ELR (cell line): ENCODE measurements at regions not wholly inside any gene's neighbourhood (a gene's known extent, or its start where the extent isn't known, plus 50 kb on each side); places are given as distances from the start of the nearest gene placed in this dataset.
"Not testable (repeated sequence)": the region's sequence is repeated elsewhere in the genome, so short reads cannot be mapped to it uniquely, and the experiment has no call there.

Experiments
- DNase-seq: peaks from one replicate; pipeline ENCODE4 v3.0.0-alpha.2; 2015; ENCODE audit warnings: low read depth

DNA sequence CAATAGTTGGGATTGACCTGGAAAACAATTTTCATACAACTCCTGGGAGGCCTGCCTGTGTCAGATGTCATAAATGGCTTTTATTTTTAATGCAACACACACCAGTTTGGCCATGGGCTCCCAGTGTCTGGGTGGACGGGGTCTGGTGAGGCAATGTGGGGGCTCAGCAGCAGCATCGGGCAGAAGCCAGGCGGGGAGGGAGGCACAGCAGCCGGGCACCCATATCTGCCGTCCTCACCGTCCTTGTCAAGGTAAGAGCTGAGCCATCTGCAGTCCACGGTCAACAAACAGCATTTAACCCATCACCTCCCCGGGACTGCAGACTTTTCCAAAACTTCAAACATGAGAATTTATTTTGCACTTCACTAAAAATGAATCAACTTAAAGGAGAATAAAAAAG lies 154.0 kb upstream of the ZNF469 start:
- not testable (repeated sequence) for DNase-seq

DNA sequence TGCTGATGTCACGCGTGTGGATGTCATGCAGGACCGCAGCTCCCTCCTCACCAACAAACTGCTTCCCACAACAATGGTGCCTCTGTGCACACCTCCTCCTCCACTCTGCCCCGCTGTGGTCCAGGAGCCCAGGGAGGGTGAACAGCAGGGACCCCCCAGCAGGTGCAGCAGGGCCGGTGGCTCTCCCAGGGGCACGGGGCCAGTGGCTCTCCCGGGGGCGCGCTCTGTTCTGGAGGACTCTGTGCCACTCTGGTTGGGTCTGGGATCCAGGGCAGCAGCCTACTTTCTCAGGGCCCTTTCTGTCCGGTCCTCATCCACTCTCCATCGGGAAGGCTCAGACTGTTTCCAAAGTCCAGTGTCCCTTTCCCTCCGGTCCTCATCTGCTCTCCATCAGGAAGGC lies 153.0 kb upstream of the ZNF469 start:
- DNase-seq = not testable (repeated sequence)

DNA sequence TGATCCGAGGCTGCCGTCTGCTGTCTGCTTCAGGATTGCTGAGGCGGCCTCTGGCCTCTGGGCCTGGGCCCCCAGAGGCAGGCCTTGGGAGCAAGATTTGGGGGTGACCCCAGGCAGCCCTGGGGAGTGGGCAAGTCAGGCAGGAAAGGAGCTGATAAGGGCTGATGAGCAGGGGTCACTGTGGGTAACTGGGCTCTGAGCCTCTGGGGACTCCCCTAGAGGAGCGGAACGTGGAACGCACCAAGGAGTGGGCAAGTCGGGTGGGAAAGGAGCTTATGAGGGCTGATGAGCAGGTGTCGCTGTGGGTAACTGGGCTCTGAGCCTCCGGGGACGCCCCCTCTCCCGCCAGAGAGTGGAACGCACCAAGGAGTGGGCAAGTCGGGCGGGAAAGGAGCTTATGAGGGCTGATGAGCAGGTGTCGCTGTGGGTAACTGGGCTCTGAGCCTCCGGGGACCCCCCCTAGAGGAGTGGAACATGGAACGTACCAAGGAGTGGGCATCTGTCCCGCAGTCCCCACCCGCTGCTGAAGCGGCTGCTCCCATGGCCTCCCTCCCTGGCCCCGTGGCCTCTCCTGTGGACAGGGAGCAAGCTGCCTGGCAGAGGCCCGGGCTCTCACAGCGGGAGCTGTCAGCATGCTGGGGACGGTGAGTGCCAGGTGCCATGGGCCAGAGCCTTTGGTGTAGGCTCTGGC lies 152.3 kb upstream of the ZNF469 start:
- DNase-seq = not testable (repeated sequence)

DNA sequence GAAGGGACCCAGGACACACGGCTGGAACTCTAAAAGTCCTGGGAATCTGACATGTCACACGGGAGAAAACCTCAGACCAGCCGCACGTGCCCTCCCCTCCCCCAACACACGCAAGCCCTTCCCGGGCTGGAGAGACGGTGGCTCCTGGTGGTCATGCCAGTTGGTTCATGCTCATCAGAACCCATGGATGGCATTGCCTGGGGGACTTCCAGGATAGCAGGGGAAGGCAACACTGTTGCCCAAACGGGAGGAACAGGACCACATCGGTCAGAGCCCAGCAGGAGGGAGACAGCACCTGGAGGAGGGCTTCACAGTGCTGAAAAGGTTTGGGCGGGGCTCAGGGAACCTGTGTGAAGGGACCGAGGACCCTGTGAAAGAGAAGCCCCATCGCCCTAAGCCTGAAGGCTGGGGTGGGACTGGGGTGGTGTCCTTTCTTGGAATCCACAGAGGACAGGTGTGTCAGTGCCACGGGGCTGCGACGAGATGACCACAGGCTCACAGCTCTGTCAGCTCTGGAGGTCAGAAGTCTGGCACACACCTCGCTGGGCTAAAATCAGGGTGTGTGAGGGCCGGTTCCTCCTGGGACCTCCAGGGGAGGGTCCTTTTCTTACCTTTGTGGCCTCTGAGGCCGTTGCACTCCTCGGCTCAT lies 151.7 kb upstream of the ZNF469 start:
- not testable (repeated sequence) for DNase-seq

DNA sequence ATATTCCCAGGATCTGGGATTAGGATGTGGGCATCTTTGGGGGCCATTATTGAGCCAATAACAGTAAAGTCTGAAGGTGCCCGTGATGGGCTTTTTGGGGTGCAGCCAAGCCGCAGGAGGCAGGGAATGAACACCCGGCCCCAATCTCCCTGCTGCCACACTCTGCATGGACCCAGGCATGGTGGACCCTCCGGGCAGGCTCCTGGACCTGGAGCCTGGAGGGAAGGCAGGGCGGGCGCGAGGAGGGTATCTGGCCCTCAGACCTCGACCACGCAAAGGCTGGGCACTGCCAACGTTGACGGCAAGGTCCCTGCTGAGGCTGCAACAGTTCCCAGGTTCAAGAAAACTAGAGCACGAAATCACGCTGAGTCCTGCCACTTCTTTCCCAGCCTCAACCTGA lies 150.9 kb upstream of the ZNF469 start:
- DNase-seq = not testable (repeated sequence)

DNA sequence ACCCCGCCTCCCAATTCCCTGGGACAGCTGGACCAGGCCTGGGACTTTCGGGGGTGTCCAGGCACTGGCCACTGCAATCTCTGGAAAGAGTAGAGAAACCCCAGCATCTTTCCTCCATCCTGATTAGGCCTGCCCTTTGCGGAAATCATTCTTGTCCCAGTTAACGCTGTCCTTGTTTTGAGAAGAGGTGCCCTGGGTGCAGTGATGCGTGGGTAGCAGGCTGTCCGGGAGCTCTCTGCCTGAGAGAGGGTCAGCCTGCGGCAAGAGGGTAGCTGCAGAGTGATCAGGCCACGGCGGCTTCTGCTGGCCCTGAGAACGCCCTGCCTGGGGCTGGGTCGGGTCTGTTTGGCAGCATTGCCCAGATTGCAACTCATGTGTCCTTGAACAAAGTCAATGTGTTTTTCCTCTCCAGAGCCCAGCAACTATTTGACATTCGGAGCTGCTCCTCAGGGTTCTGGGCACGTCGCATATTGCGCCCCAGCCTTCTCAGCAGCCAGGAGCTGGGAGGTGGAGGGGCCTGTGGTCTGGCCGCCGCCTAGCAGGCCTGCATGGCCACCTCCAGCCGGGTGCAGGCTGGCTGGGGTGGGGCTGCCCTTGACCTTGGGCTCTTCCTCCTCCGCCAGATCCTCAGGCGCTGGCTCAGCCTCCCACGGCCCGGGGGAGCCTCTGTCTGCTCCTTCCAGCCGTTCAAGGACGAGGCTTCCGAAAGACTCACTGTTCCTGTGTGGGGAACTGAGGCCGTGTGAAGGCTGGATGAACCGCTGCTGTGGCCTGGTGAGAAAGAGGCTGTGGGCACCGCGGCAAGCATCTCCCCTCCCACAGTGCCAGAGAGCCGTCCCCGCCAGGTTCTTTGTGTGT lies 150.1 kb upstream of the ZNF469 start:
- not testable (repeated sequence) for DNase-seq

DNA sequence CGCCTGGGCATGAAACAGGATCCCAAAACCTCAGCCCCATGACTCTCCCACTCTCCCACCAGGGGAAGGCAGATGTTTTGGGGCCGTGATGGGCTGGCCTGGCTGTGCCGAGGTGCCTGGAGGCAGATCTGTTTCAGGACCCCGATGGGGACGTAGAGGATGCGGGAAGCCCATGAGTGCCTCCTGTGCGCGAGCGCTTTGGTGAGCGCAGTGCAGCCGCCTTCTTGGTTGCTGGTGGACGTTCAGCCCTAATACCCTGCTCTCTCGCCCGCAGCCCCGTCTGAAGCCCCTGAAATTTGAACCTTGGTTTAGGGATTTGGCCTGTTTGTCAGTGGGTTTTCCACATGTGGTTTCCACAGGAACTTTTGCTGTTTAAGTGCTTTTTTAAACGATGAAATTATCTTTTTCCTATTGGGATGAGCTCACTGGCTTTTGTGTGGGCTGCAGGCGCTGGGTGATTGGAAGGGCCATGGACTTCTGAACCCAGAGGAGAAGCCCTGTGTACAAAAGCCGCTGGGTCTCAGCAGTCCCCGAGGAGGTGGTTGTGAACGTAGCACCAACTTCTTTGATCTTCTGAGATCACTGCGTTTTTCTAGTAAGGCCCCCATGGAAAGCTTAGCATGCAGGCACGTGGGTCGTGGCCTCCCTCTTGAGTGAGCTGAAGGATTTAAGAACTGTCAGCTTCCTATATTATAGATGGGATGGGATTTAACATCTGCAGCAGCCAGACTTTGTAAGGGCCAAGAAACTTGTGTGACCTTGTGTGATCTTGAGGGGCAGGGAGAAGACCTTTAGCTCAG lies 148.9 kb upstream of the ZNF469 start:
- DNase-seq = not testable (repeated sequence)

DNA sequence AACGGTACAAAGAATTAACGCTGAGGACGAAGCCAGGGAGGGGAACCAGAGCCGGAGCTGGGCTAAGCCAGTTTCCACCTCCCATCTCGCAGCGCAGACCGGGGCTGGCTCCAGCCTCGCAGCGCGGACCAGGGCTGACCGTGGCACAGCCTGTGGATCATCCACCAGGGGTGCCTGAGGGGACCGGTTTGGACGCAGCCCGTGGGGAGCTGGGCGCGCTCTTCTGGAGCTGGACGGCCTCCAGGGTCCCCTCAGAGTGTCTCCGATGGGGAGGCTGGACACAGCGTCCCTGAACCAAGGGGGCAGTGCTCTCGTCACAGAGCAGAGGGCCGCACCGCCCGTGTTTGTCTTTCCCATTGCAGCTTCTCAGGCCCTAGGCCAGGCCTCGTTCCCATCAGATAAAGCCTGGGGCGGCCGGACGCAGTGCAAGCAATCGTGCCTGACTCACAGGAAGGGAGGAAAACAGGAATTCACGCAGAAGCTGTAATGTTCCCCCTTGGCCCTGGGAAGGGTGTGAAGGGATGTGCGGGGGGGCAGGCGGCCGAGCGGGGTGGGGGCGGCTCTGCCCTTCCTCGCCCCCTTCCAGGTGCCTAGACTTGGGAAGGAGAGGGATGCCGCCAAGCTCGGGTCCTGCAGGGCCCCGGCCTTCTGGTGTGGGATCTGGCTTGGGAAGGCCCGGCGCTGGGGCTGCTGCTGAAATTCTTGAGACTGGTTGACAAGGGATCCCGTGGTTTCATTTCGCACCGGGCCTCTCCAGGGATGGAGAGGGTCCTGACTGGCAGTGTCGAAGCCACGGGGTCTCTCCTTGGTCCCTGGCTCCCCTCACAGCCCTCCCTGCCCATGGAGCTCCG lies 148.1 kb upstream of the ZNF469 start:
- peak; percentile 38 for DNase-seq

DNA sequence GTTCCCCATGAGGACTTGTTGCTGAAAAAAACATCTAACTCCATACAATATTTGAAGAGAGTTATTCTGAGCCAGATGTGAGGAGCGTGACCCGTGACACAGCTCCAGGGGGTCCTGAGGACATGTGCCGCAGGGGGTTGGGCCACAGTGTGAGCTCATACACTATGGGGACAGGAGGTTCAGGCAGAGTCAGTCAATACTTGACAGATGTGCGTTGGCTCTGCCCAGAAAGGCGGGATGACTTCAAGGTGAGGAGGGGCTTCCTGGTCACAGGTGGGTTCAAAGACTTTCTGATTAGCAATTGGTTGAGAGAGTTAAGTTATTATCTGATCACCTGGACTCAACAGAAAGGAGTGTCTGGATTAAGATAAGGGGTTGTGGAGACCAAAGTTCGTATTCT lies 147.1 kb upstream of the ZNF469 start:
- DNase-seq = not testable (repeated sequence)

DNA sequence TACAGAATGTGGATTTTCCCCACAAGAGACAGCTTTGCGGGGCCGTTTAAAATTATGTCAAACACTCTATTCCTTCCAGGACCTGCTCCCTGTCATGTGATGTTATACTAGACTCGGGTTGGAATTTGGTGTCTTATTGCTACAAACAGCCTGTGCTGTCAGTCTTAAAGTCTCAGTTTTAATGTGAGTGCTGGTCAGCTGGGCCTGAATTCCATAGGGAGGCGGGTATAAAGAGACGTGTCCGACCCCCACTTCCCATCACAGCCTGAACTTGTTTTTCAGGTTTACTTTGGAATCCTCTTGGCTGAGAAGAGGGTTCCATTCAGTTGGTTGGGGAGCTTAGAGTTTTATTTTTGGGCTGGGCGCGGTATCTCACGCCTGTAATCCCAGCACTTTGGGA lies 146.5 kb upstream of the ZNF469 start:
- not testable (repeated sequence) for DNase-seq

DNA sequence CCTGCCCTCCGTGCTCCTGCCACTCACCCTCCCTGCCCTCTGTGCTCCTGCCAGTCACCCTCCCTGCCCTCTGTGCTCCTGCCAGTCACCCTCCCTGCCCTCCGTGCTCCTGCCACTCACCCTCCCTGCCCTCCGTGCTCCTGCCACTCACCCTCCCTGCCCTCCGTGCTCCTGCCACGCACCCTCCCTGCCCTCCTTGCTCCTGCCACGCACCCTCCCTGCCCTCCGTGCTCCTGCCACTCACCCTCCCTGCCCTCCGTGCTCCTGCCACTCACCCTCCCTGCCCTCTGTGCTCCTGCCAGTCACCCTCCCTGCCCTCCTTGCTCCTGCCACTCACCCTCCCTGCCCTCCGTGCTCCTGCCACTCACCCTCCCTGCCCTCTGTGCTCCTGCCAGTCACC lies 145.4 kb upstream of the ZNF469 start:
- not testable (repeated sequence) for DNase-seq

DNA sequence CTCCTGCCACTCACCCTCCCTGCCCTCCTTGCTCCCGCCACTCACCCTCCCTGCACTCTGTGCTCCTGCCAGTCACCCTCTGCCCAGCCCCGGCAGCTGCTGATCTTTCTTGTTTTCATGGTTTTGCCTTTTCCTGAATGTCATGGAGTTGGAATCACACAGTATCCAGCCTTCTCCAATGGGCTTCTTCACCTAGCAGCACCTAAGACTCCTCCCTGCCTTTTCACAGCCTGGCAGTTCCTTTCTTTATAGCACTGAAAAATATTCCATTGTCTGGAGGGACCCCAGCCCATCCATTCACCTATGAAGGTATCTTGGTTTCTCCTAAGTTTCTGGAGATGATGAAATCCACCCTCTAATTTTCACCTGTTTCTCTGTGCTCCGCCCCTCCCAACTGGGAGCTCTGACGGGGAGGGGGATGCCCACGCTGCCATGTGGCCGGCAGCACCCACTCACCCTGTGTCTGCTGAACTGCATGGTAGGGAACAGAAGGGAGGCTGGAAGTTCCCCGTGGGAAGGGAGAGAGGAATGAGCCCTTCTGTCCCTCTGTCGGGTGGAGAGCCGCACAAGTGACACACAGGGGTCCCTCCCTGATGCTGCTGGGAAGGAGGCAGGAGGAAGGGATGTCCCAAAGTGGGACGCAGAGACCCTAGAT lies 144.9 kb upstream of the ZNF469 start:
- not testable (repeated sequence) for DNase-seq

DNA sequence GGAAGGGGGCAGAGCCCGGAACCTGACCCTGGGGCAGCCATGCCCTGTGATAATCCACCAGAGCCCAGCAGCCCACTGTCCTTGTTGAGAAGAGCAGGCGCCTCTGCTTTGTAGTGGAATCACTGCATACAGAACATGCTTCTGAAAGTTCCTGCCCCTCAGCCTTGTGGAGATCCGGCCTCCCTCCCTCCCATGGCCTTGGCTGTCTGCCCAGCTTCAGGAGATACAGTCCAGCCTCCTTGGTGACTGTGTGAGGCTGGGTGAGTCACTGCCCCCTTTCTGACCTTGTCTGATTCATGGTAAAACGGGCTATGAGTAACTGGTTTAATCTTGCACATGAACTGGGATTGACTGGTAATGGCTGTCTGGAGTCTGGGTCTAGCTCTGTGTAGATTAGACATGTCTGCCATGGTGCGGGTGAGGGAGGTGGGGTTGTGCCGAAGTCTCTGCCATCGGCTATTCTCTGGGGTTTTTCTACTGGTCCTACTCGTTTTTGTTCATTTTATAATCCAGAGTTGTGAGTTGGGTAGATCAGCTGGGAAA lies 144.0 kb upstream of the ZNF469 start:
- peak; percentile 98 for DNase-seq

DNA sequence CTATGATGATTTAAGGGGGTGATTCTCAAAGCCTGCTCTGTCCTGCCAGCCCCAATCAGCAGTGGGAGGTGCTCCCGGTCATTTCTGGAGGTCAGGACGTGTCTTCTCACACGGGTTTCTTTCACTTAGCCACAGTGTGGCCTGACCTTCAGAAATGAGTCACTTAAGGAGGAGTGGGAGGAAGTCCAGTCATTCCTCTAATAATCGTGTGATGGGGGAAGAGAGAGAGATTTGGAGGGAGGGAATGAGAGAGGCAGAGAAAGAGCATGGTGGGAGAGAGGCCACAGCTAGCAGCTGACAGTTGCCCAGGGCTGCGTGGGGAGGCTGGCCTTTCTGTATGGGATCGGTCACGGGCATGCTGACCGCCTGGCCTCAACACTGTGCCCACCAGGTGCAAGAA lies 142.6 kb upstream of the ZNF469 start:
- peak; percentile 98 for DNase-seq

DNA sequence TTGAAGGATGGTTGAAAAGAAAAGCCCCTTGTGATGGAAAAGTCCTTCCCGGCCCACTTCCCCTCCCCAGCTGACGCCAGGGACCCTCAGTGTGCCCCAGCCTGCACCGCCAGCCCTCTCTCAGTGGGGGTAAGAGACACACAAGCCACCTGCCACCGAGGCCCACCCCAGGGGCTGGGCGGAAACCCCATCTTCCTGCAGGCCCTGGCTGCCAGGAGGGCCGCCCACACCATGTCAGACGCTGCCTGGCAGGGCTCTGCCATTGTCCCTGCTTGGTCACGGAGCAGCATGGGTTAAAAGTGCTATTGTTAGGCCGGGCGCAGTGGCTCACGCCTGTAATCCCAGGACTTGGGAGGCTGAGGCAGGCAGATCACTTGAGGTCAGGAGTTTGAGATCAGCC lies 142.0 kb upstream of the ZNF469 start:
- not testable (repeated sequence) for DNase-seq

DNA sequence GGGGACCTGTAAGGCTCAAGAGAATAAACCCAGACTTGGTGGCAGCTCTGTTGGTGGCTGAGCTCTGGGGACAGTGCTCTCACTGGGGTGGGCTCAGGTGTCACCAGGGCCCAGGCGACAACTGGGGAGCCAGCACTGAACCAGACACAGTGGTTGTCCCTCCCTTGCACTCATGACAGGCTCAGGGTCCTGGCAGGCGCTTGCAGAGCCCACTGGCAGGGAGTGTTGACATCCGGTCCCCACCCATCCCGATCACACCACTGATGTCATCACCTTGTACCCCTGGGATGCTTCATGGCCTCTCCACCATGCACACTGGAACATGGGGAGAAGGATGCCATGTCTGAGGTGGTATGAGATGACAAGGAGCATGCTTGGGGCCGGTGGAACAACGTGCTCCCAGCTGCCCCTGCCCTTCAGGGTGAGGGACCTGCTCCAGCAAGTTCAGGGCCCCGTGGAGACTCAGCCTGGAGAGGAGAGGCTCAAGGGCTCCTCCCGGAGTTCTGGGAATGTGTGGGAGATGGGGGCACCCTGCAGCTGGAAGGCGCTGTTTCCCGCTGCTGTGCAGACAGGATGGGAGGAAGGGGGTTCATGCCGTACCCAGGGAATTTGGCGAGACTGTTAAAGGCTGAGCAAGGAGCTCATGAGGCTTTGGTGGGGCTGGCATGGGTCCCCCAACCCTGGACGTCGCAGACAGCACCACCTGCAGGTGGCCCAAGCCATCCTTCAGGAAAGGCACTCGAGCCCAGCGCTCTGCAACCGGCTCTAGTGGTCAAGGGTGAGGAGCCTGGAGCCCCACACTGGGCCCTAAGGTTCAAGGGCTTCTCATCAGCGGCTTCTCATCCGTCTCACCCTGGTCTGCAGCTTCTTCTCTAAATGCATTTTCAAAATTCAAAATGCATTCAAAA lies 141.1 kb upstream of the ZNF469 start:
- peak; percentile 32 for DNase-seq

DNA sequence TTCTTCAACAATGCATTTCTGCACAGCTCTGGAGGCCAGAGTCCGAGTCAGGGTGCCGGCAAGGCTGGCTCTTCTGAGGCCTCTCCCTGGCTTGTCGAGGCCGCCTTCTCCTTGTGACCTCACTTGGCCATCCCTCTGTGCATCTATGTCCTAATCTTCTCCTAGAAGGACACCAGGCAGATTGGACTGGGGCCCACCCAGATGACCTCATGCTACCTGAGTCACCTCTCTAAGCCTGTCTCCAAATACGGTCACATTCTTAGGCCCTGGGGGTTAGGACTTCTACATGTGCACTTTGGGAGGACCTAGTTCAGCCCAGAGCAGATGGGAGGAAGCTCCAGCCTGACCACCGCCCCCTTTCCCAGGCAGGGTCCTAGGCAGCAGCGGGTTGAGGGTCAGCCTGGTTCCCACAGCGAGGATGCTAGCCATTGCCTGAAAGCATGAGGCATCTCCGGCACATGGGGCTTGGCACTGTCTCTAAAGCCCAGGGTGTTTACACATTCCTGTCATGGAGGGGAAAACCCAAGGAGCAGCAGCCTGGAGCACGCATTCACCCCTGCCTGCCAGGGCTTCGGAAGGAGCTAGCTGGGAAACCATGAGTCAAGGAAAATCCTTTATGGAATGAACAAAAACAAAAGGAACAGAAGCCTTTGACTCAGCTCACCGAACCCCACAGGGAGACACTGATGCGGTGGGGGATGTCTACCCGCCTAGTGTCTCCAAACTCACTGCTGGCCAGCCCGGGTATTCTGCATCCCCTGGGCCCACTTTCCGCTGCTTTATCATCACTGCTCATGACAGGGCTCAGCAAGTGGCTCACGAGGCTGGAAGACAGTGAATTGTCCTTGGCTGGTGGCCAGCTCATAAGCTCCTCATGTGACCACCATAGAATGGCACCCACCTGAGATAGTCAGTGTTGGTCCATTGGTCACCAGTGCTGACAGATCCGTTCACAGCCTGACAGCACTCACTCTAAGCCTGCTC lies 140.2 kb upstream of the ZNF469 start:
- DNase-seq = peak; percentile 98

DNA sequence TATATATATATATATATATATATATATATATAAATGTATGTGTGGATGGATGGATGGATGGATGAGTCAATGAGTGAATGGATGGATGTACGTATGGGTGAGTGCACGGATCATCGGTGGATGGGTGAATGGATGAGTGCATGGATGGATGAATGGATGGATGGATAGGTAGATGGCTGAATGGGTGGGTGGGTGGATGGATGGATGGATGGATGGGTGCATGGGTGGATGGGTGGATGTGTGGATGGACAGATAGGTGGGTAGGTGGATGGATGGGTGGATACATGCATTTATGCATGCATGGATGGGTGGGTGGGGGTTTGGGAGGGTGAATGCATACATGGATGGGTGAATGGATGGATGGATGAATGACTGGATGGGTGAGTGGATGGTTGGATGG lies 138.8 kb upstream of the ZNF469 start:
- not testable (repeated sequence) for DNase-seq
